Choroid plexus epithelial cell (primary cell): ENCODE measurements at regions not wholly inside any gene's neighbourhood (a gene's known extent, or its start where the extent isn't known, plus 50 kb on each side); places are given as distances from the start of the nearest gene placed in this dataset.
"Not testable (repeated sequence)": the region's sequence is repeated elsewhere in the genome, so short reads cannot be mapped to it uniquely, and the experiment has no call there.

Source experiments
- DNase-seq: peaks from one replicate; pipeline ENCODE4 v3.0.0-alpha.2; 2010; ENCODE audit warnings: low read depth
- H3K4me3 ChIP-seq: 2 replicates; pipeline ENCODE4 v1.5.1; 2011; ENCODE audit warnings: low read depth, mild to moderate bottlenecking, control low read depth, low read length, moderate library complexity
- TF ChIP-seq, protein P1 (sequence below): conservative IDR thresholded peaks from 2 replicates; pipeline ENCODE4 v1.5.1; 2011; ENCODE audit warnings: low read depth, mild to moderate bottlenecking, control low read depth, inconsistent platforms, low read length, moderate library complexity

DNA sequence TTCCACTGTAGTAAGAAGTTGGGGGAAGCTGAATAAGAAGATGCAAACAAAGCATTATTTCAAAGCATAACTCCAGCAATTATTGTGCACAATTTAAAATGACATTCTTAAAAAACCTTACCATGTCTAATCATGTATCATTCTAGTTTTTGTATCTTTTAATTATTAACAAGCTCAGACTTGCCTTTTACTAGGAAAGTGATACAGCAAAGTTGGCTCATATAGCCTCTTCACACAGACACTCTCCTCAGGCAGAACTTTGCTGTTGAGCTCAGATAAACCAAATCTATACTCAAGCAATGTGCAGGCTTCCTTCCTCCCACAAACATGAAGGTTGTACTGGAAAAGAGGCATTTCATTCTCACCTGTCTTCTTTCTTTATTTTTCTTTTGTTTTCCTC lies 358.7 kb upstream of the EMCN start:
- TF ChIP-seq, protein P1, sequence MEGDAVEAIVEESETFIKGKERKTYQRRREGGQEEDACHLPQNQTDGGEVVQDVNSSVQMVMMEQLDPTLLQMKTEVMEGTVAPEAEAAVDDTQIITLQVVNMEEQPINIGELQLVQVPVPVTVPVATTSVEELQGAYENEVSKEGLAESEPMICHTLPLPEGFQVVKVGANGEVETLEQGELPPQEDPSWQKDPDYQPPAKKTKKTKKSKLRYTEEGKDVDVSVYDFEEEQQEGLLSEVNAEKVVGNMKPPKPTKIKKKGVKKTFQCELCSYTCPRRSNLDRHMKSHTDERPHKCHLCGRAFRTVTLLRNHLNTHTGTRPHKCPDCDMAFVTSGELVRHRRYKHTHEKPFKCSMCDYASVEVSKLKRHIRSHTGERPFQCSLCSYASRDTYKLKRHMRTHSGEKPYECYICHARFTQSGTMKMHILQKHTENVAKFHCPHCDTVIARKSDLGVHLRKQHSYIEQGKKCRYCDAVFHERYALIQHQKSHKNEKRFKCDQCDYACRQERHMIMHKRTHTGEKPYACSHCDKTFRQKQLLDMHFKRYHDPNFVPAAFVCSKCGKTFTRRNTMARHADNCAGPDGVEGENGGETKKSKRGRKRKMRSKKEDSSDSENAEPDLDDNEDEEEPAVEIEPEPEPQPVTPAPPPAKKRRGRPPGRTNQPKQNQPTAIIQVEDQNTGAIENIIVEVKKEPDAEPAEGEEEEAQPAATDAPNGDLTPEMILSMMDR, result no peak
- no peak overlapping the region for H3K4me3 ChIP-seq
- DNase-seq, result no peak

DNA sequence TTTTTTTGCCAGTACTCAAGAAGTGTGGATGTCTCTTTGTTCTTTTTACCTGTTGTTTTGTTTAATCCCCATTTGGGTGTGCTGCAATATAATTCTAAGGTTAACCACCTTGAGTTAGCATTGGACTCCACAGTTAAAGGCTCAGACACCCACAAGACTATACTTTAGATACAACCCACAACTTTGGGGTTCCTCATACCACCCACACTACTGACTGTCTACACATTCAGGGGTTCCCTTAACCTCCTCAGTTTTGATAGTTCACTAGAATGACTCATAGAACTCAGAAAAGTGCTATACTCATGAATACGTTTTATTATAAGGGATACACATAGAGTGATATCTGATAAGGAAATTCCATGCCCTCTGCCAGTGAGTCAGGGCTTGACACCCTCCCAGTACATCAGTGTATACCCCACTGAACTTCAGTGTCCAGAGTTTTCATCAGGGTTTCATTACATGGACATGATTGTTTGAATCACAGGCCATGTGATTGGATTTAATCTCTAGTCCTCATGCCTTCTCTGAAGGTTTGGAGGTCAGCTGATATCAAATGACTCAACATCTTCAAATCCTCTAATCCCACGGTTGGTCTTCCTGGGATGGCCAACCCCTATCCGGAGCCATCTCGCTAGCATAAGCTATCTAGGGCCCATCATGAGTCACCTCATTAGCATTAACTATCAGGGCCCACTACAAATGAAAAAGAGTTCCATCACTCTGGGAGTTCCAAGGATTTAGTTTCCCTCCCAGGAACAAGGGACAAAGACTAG lies 357.7 kb upstream of the EMCN start:
- H3K4me3 ChIP-seq, result no peak overlapping the region
- DNase-seq, result no peak
- TF ChIP-seq, protein P1, result no peak

- TF ChIP-seq, protein P1, result no peak
- peak; percentile 30 for DNase-seq
- H3K4me3 ChIP-seq, result no peak overlapping the region
These were observed 355.0 kb upstream of the EMCN start for GRCh38 chr4:100872811-100873210.

GRCh38 chr4:100870940-100871772 lies 353.3 kb upstream of the EMCN start:
- no peak overlapping the region for H3K4me3 ChIP-seq
- DNase-seq, result no peak
- TF ChIP-seq, protein P1, result no peak

GRCh38 chr4:100869276-100869675 lies 351.5 kb upstream of the EMCN start:
- TF ChIP-seq, protein P1, result no peak
- DNase-seq, result peak; percentile 11
- no peak overlapping the region for H3K4me3 ChIP-seq

GRCh38 chr4:100868281-100868680 lies 350.5 kb upstream of the EMCN start:
- not testable (repeated sequence) for H3K4me3 ChIP-seq, DNase-seq

DNA sequence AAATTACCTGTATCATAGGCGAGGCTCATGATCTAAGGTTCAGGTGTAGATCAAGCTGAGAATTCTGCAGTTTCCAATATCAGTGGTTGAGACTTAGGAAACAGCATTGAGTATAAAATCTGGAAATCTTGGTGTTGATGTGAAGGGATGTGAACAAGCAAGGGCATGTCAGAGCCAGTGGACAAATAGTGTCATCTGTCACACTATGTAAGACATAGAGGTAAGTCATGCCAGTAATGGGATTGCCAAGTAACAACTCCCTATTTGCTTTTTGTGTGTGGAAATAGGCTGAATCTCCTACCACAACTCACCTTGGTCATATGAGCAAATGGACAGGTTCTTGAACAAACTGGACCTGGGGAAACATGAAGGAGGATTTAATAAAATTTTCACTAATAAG lies 334.5 kb upstream of the EMCN start:
- H3K4me3 ChIP-seq, result no peak overlapping the region
- TF ChIP-seq, protein P1, result no peak
- no peak for DNase-seq
